8988T (cell line): ENCODE measurements at regions not wholly inside any gene's neighbourhood (a gene's known extent, or its start where the extent isn't known, plus 50 kb on each side); places are given as distances from the start of the nearest gene placed in this dataset.

Source experiments
- DNase-seq: peaks from one replicate; pipeline ENCODE4 v3.0.0; 2011

GRCh38 chr19:33950091-33950750 is 153.6 kb downstream of the KCTD15 start:
- no peak for DNase-seq

DNA sequence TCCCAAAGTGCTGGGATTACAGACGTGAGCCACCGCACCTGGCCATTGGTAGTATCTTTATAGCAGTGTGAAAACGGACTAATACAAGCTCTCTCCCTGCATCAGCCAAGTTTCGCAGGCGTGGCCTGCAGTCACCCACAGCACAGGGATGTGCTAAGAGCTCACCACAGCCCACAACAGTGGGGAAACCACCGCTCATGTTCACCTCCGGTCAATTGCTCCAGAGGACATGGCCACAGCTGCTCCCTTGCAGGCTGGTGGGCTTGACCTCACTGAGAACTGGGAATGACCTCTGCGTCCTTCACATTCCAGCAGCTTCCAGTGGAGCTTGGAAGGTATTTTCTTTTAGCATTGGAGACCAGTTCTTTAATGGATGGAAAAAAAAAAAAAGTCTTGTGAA is 156.4 kb downstream of the KCTD15 start:
- DNase-seq: no peak

DNA sequence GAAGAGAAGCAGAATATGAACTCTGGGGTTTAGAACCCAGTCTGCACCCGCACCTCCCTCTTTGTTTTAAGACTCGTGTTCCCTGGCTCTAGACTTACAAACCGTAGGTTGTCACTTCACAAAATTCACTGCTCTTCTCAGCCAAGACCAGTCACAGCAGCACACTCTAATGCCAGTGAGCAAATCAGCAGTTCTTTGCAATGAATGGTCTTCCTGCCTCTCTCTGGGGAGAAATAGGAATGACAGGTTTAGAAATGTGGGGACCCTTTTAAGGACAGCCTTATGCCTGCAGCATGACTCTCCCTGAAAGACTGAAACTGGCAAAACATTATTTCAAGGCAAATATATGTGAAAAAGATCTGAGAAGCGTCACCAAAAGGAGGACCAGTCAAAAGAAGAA is 156.9 kb downstream of the KCTD15 start:
- no peak for DNase-seq

GRCh38 chr19:33954686-33955085 is 158.0 kb downstream of the KCTD15 start:
- DNase-seq: no peak

DNA sequence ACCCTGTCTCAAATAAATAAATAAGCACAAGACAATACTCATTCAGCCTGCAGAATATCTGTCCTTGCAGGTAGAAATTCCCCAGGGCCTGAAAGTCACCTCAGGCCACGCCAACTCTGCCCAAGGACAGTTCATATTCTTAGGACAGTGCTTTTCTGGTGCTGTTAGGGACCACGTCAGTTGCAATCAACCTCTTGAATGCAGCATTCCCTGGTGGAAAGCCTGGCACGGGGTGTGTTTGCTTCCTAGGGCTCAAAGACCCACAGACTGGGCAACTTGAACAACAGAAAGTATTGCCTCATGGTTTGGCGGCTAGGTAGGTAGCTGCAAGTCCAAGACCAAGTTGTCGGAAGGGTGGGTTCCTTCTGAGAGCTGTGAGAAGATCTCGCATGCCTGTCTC is 160.3 kb downstream of the KCTD15 start:
- no peak for DNase-seq

- no peak for DNase-seq
These were observed 161.1 kb downstream of the KCTD15 start for GRCh38 chr19:33957804-33958203.

- DNase-seq: no peak
These were observed 163.9 kb downstream of the KCTD15 start for GRCh38 chr19:33960566-33960965.

DNA sequence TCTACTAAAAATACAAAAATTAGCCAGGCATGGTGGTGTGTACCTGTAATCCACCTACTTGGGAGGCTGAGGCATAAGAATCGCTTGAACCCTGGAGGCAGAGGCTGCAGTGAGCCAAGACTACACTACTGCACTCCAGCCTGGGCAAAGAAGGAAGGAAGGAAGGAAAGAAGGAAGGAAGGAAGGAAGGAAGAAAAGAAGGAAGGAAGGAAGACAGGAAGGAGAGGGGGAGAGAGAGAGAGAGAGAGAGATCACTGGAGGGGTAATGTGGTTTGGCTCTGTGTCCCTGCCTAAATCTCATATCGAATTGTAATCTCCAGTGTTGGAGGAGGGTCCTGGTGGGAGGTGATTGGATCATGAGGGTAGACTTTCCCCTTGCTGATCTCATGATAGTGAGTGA is 165.5 kb downstream of the KCTD15 start:
- DNase-seq: no peak

GRCh38 chr19:33963514-33963913 is 166.8 kb downstream of the KCTD15 start:
- DNase-seq: no peak

DNA sequence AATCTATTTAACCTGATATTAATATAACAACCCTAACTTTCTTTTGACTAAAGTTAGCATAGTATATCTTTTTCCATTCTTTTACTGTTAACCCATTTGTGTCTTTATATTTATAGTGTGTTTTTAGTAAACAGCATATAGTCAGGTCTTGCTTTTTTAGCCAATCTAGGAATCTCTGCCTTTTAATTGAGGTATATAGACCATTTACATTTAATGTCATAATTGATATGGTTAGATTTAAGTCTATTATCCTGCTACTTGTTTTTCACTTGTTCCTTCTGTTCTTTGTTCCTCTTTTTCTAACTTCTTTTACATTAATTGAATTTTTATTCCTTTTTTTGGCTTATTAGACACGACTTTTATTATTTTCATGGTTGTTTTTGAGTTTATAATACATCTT is 174.4 kb downstream of the KCTD15 start:
- no peak for DNase-seq

DNA sequence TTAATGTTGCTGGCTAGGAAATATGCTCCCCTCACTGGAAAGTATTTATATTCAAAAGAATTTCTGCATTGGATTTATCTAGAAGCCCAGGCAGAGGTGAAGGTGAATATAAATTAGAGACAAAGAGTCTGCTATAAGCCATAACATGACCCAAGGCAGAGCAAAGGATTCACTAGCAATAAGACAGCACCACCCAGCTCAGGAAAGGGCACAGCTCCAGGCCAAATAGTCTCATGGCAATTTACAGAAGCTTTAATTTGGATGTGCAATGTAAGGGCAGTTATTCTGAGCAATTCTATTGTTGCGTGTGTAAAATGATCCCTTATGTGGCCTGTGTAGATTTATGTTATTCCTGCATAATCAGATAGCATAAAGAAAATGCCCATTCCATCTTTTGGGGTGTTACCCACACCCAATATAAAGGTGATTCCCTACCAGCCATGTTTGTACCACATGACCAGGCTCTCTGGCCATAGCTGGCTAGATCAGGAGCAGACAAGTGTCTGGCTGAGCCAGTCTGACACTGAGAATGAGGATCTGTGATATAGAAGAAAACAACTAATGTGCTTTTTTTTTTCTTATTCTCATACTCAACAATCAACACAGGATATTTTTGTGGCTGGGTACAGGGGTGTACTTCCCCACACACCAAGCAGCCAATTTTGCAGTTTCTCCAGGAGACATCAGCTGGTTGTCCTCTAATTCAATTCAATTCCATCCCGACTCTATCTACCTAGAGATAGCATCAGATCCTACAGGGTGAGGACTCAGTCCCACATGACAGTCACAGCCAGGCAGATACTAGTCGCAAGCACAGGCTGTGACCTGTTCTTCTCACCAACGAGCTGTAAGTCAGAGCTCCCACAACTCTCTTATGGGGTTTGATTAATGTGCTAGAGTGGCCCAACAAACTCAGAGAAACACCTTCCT is 181.4 kb downstream of the KCTD15 start:
- DNase-seq: no peak

DNA sequence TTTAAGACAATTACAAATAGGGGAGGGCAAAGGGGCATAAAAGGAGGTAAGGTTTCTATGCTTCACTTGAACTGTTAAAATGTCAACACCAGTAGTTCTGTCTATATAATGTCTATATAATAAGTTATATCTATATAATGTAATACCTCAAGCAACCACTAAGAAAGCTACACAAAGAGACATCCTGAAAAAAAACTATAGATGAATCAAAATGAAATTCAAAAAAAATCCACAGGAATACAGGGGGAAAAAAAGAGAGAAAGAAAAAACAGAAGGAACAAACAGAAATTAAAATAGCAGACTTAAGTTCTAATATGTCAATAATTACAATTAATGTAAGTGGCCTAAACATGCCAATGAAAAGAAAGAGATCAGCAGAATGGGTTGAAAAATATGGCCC is 186.0 kb downstream of the KCTD15 start:
- DNase-seq: no peak

- DNase-seq: no peak
These were observed 183.7 kb upstream of the LSM14A start for GRCh38 chr19:33988601-33989000.

DNA sequence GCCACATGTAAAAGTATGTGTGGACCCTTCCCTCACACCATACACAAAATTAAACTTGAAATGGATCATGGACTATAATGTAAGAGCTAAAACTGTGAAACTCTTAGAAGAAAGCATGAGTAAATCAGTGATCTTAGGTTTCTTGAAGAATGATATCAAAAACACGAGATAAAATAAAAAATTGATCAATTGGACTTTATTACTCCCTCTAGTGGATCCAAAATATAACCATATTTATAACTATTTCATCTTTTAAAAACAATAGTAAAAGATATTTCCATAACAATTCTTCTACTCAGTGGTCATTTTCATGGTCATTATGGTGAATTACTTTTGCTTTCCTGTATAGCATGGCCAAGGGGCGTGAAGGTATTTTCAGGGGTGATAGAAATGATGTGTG is 174.6 kb upstream of the LSM14A start:
- no peak for DNase-seq

DNA sequence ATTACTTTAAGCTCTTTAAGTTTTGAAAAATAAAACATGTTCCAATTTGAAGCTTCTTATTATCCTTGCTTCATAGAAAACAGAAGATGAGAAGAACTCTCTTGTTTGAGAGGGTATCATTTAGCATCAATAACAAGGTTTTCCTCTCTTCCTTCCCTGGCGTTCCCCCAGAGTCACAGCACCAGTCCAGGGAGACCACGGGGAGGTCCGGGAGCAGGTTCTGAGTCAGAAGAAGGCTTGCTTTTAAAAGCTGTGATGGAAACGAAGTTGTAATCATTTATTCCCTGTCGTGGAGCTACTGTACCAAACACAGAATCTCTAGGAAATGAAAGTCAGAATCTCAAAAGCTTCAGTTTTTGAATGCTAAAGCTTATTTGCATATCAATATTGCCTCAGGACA is 174.0 kb upstream of the LSM14A start:
- no peak for DNase-seq

DNA sequence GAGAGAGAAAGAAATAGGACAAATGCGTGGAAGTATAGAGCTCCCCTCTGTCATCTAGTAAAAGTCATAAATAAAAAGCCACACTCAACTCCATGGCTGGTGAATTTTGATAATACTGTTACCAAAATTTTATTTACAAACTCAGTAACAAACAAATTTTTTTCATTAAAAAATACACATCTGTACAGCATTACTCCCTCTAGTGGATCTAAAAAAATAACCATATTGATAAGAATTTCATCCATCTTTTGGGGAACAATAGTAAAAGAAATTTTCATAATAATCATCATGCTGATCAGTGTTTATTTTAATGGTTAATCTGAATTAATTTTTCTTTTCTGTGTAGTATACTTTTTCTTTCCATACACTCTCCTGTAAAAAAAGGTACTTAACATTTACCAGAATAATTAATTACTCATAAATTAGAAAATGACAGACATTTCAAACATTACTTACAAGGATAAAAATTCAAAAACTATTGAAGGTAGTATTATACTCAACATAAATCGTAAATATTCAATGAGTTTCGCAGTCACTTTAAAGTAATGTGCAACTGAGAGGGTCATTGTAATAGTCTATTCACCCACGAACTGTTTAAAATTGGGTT is 173.5 kb upstream of the LSM14A start:
- DNase-seq: no peak

DNA sequence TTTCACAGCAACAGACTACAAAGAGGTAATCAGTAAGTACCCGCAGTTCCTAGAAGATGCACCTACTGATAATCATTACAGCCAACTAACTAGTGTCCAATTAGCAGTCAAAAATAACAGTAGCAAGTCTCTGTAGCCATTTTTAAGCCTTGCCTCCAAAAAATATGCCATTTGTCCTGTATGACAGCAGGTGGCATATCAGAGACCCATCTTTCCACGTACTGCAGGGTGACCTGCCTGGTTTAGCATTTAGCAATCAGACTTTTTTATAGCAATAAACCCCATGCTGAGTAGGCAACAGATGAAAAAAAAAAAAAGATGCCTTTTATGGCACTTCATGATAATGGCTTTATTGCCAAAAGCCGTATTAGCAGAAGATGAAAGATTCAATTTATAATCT is 155.3 kb upstream of the LSM14A start:
- no peak for DNase-seq

DNA sequence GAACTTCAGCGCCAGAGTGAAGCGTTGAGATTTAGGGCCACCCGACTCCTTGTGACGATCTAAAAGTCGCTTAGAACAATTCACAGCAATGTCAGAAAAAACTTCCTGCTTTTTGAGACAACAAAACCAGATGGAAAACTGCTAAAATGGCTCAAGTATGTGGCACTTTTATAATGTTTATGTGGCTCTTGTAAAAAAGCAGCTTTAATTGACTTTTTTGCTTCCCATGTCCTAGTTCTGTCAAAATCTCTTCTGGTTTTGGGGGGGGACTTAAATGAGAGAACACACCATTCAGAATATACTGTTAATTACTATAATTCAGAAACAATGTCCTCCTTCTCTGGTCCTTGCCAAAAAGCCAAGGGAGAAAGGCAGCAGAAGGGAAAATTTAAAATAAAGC is 154.7 kb upstream of the LSM14A start:
- no peak for DNase-seq

GRCh38 chr19:34018546-34018945 is 153.8 kb upstream of the LSM14A start:
- no peak for DNase-seq

DNA sequence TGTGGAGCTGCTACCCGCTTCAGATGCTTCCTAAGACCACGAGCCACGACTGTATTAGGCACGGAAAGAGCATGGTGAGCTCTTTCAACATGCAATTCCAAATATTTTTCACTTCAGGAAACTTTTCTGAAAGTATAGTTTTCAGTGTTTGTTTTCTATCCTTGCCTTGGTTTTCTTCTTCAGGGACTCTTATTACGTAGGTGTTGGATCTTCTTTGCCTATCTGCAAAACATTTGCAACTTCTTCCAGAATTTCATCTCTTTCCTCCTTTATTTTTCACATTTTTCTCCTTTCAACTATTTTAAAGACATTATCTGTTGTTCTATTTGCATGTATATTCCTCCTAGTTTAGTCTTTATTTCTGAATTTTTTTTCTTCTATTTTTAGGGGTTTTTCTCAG is 148.9 kb upstream of the LSM14A start:
- no peak for DNase-seq

GRCh38 chr19:34033880-34034279 is 138.4 kb upstream of the LSM14A start:
- DNase-seq: no peak

DNA sequence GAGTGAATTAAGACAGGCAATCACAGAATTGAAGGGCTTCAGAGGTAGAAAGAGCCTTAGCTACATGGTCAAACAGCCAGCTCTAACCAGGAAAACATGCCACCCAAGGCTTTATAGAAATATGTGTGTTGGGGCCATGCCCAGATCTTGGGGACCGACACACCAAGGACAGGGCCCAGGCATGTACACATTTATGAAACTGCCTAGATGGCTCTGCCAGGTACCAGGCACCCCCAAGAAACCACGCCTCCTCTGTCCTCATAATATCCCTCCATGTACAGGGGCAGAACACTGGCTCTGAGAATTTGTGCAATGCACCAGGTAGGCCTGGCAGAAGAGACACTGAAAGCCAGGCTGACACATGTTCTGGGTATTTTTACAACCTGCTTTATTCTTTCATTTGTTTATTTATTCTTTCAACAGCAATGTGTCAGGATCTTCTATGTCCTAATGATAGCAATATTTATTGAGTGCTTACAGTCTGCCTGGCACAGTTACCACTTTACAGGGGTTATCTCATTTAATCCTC is 137.9 kb upstream of the LSM14A start:
- no peak for DNase-seq

DNA sequence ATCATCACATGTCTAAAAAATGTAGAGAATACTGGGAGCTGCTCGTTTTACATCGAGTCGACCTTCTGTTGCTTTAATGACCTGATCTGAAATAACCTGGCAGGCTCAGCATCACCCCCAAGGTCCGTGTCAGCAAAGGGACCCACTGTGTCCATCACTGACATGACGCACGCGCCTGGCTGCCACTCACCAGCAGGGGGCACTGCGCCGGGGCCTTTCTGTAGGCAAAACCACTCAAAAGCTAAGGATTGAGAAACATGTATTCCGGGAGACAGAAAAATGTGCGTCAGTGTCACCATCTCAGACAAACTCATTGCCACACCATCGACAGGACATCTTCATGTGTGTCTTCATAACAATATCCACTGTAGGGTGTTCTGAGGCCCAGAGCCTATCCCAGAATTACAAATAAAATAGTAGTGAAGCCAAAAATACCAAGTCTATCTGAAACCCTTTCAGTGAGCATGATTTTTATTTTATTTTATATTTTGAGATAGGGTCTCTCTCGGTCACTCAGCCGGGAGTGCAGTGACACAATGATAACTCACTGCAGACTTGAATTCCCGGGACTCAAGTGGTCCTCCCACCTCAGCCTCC is 130.3 kb upstream of the LSM14A start:
- peak; percentile 62 for DNase-seq
